ENCODE measurements at regions not wholly inside any gene's neighbourhood (a gene's known extent, or its start where the extent isn't known, plus 50 kb on each side); places are given as distances from the start of the nearest gene placed in this dataset.

DNA sequence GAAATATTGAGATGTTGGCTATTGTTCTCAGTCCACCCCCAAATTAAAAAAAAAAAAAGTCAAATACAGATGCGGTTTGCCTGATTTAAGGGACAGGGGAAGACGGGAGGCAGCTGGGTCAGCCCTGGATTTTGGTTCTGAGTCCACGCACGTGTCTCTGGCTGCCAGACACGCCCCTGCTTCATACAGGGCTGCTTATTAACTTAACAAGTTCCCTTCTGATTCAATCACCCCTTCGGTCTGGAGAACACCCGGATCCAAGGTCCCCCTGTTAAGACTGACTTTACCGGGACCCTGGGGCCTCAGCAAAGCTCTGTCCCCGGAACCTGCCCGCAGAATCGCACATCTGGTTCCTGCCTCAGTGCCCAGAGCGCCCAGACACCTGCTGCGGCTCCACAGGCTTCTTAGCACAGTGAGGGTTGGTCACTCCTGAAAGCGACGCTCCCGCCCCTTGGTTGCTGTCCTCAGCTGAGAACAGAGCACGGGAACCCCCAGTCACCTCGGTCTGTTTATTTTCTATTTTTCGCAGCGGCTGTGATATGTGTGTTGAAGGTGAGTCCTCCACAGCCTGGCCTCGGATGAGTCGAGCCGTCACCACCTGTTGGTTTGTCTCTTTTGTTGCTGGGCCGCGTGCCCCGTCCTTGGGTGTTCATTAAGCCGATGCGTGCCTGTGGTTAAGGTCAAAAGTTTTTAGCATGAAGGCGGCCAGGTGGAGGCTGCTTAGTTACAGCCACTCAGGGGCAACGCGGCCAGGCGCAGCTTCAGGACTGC is 57.2 kb downstream of the RTP5 start:
- TF ChIP-seq, protein P1, sequence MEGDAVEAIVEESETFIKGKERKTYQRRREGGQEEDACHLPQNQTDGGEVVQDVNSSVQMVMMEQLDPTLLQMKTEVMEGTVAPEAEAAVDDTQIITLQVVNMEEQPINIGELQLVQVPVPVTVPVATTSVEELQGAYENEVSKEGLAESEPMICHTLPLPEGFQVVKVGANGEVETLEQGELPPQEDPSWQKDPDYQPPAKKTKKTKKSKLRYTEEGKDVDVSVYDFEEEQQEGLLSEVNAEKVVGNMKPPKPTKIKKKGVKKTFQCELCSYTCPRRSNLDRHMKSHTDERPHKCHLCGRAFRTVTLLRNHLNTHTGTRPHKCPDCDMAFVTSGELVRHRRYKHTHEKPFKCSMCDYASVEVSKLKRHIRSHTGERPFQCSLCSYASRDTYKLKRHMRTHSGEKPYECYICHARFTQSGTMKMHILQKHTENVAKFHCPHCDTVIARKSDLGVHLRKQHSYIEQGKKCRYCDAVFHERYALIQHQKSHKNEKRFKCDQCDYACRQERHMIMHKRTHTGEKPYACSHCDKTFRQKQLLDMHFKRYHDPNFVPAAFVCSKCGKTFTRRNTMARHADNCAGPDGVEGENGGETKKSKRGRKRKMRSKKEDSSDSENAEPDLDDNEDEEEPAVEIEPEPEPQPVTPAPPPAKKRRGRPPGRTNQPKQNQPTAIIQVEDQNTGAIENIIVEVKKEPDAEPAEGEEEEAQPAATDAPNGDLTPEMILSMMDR (IDR thresholded peaks at IDR 0.05), result no peak
- no peak for TF ChIP-seq POLR2A (IDR thresholded peaks at IDR 0.05)

All from adrenal gland (tissue), 5 donors.